OCI-LY1 (cell line): ENCODE measurements at regions not wholly inside any gene's neighbourhood (a gene's known extent, or its start where the extent isn't known, plus 50 kb on each side); places are given as distances from the start of the nearest gene placed in this dataset.

Source experiments
- CTCF ChIP-seq: fragments of 200-600 bp; sonication (generic), shearing (Covaris generic); IDR thresholded peaks from 2 replicates; pipeline ENCODE4 v1.5.1; 2017; ENCODE audit warnings: mild to moderate bottlenecking, antibody characterized with exemption, low read length, moderate library complexity, mixed read lengths
- EZH2 ChIP-seq: fragments of 200-600 bp; sonication (generic), shearing (Covaris generic); IDR thresholded peaks from 2 replicates; pipeline ENCODE4 v1.8.0; 2017; ENCODE audit warnings: borderline replicate concordance, mixed run types, mild to moderate bottlenecking, antibody characterized with exemption, low read length, moderate library complexity, mixed read lengths

GRCh38 chr4:61085534-61085933 lies 114.6 kb upstream of the ADGRL3 start:
- no peak for TF ChIP-seq CTCF
- no peak for TF ChIP-seq EZH2
